ENCODE measurements at regions not wholly inside any gene's neighbourhood (a gene's known extent, or its start where the extent isn't known, plus 50 kb on each side); places are given as distances from the start of the nearest gene placed in this dataset.
A peak's percentile ranks its signal among the peaks of the same experiment; 100 is the strongest.

DNA sequence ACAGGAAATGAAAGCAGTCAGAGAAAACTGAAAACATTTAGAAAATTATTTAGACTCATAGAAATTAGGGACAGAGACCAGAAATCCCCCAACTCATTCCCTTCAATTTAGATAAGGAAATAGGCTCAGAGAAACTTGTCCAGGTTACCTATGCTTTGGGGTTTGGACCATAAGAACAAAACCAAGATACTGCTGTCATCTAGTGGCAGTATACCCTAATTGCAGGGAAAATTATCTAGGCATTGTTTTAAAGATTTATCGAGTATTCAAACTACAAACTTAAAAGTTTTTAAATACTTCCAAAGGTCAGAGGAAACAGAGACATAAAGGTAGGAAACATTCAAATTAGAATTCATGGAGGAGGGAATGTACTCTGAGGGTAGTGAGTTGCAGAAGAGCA is 67.0 kb upstream of the KLHL13 start:
- no peak for DNase-seq
- Histone ChIP-seq H3K27me3 (ENCODE audit: insufficient read depth in 3 of 3, low read length in 2 of 3) (no peaks in the 10 kb centered on the region), H3K9me3 (peaks cover 7% of the 10 kb centered on the region), H3K4me1 (no peaks in the 10 kb centered on the region), H3K36me3 (ENCODE audit: insufficient read depth in 1 of 2, low read depth in 1 of 2) (no peaks in the 10 kb centered on the region), H3K4me3 (no peak overlapping the region), H3K27ac (no peak overlapping the region)
- TF ChIP-seq, protein P1, sequence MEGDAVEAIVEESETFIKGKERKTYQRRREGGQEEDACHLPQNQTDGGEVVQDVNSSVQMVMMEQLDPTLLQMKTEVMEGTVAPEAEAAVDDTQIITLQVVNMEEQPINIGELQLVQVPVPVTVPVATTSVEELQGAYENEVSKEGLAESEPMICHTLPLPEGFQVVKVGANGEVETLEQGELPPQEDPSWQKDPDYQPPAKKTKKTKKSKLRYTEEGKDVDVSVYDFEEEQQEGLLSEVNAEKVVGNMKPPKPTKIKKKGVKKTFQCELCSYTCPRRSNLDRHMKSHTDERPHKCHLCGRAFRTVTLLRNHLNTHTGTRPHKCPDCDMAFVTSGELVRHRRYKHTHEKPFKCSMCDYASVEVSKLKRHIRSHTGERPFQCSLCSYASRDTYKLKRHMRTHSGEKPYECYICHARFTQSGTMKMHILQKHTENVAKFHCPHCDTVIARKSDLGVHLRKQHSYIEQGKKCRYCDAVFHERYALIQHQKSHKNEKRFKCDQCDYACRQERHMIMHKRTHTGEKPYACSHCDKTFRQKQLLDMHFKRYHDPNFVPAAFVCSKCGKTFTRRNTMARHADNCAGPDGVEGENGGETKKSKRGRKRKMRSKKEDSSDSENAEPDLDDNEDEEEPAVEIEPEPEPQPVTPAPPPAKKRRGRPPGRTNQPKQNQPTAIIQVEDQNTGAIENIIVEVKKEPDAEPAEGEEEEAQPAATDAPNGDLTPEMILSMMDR (IDR thresholded peaks at IDR 0.05) = peak; percentile 8
- ATAC-seq = no peak
- WGBS, 3 donors = 92 to 96% (median 94%) methylated on average over 1 of the region's 1 CpG
- intact Hi-C loops (cut with DNase I) = no loop called here

DNA sequence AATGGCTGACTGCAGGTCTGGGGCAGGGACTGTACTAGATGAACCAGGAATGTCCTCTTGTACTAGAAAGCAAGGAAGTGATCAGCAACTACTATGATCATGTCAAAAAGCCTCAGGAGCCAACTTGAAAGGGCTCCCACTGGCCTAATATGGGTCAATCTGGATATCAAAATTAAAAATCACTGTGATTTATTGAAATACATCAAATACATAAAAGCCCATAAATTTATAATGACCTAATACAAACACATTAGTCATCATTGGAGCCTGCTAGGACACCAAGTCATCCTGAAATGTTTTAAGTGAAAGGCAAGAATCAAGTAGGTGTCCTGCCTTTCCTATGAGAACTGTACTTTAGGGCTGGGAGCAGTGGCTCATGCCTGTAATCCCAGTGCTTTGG is 70.5 kb upstream of the KLHL13 start:
- H3K36me3 ChIP-seq (ENCODE audit: insufficient read depth in 1 of 2, low read depth in 1 of 2) = no peaks in the 10 kb centered on the region
- H3K27me3 ChIP-seq (ENCODE audit: insufficient read depth in 3 of 3, low read length in 2 of 3) = no peaks in the 10 kb centered on the region
- ATAC-seq (no peak), DNase-seq (no peak)
- H3K9me3 ChIP-seq = peaks cover 7% of the 10 kb centered on the region
- intact Hi-C loops (cut with DNase I) = no loop called here
- no peaks in the 10 kb centered on the region for H3K4me1 ChIP-seq
- H3K4me3 ChIP-seq = no peak overlapping the region
- TF ChIP-seq, protein P1 (IDR thresholded peaks at IDR 0.05) = no peak
- H3K27ac ChIP-seq = no peak overlapping the region

- 23 to 53% (median 32%) methylated on average over 3 of the region's 3 CpGs for WGBS, 3 donors
- Histone ChIP-seq H3K27me3 (ENCODE audit: insufficient read depth in 3 of 3, low read length in 2 of 3) (no peaks in the 10 kb centered on the region), H3K9me3 (peaks cover 1% of the 10 kb centered on the region), H3K36me3 (ENCODE audit: insufficient read depth in 1 of 2, low read depth in 1 of 2) (no peaks in the 10 kb centered on the region), H3K4me3 (no peak overlapping the region), H3K4me1 (no peaks in the 10 kb centered on the region), H3K27ac (no peak overlapping the region)
- no peak for DNase-seq
- no peak for ATAC-seq
- TF ChIP-seq, protein P1 (IDR thresholded peaks at IDR 0.05) = no peak
- intact Hi-C loops (cut with DNase I) = no loop called here
These were observed 72.4 kb upstream of the KLHL13 start for GRCh38 chrX:118189000-118189399.

GRCh38 chrX:118189628-118190027 is 73.0 kb upstream of the KLHL13 start:
- H3K9me3 ChIP-seq = no peaks in the 10 kb centered on the region
- TF ChIP-seq, protein P1 (IDR thresholded peaks at IDR 0.05) = no peak
- WGBS, 3 donors = 31 to 53% (median 36%) methylated on average over 2 to 3 of the region's 3 CpGs
- intact Hi-C loops (cut with DNase I) = no loop called here
- H3K36me3 ChIP-seq (ENCODE audit: insufficient read depth in 1 of 2, low read depth in 1 of 2) = no peaks in the 10 kb centered on the region
- H3K27me3 ChIP-seq (ENCODE audit: insufficient read depth in 3 of 3, low read length in 2 of 3) = no peaks in the 10 kb centered on the region
- no peak overlapping the region for H3K27ac ChIP-seq
- no peaks in the 10 kb centered on the region for H3K4me1 ChIP-seq
- no peak overlapping the region for H3K4me3 ChIP-seq
- no peak for ATAC-seq
- no peak for DNase-seq

- H3K4me1 ChIP-seq = no peaks in the 10 kb centered on the region
- no peak for ATAC-seq
- no peaks in the 10 kb centered on the region for H3K9me3 ChIP-seq
- no peak overlapping the region for H3K4me3 ChIP-seq
- TF ChIP-seq, protein P1 (IDR thresholded peaks at IDR 0.05) = no peak
- intact Hi-C loops (cut with DNase I) = no loop called here
- no peaks in the 10 kb centered on the region for H3K27me3 ChIP-seq (ENCODE audit: insufficient read depth in 3 of 3, low read length in 2 of 3)
- DNase-seq = no peak
- no peaks in the 10 kb centered on the region for H3K36me3 ChIP-seq (ENCODE audit: insufficient read depth in 1 of 2, low read depth in 1 of 2)
- 34 to 58% (median 42%) methylated on average over 1 of the region's 1 CpG for WGBS, 3 donors
- no peak overlapping the region for H3K27ac ChIP-seq
These were observed 81.1 kb upstream of the KLHL13 start for GRCh38 chrX:118197730-118198129.
